Calu3 (cell line): ENCODE measurements at regions not wholly inside any gene's neighbourhood (a gene's known extent, or its start where the extent isn't known, plus 50 kb on each side); places are given as distances from the start of the nearest gene placed in this dataset.

Experiments used
- BruUV-seq: library from RNA; stranded (reverse); fragments of 400-500 nt; replicated peaks from 2 replicates; lab custom pipeline; 2021; lab: Mats Ljungman, UMichigan
- CTCF ChIA-PET: fragments of 300-600 bp; sonication (Branson Sonifier 250); formaldehyde crosslinking; loops from one replicate; lab custom pipeline; 2022; ENCODE audit warnings: antibody characterized with exemption; lab: Charles Lee
- DNase-seq: peaks from one replicate; pipeline ENCODE4 v3.0.0; 2022
- H3K27ac Mint-ChIP-seq: one replicate; pipeline ENCODE4 v1.8.0; 2022; ENCODE audit warnings: mixed read lengths; ENCODE audit not compliant: unreplicated experiment
- H3K27me3 Mint-ChIP-seq: one replicate; pipeline ENCODE4 v1.8.0; 2022; ENCODE audit warnings: mixed read lengths; ENCODE audit not compliant: unreplicated experiment
- H3K36me3 Mint-ChIP-seq: one replicate; pipeline ENCODE4 v1.8.0; 2022; ENCODE audit warnings: mild to moderate bottlenecking, moderate library complexity, mixed read lengths; ENCODE audit not compliant: insufficient read depth, unreplicated experiment
- H3K4me1 Mint-ChIP-seq: one replicate; pipeline ENCODE4 v1.8.0; 2022; ENCODE audit warnings: mild to moderate bottlenecking, low read depth, mixed read lengths; ENCODE audit not compliant: unreplicated experiment
- H3K4me3 Mint-ChIP-seq: one replicate; pipeline ENCODE4 v1.8.0; 2022; ENCODE audit warnings: mild to moderate bottlenecking, low read depth, moderate library complexity, mixed read lengths; ENCODE audit not compliant: unreplicated experiment
- H3K9me3 Mint-ChIP-seq: one replicate; pipeline ENCODE4 v1.8.0; 2022; ENCODE audit warnings: low read depth, mixed read lengths; ENCODE audit not compliant: unreplicated experiment
- intact Hi-C: fragments of 100-400 bp; cut with micrococcal nuclease; formaldehyde crosslinking; loops from one replicate; pipeline ENCODE4 v1.10.0; 2022; ENCODE audit not compliant: unreplicated experiment
- TF ChIP-seq, protein P1 (sequence below): fragments of 200-600 bp; IDR thresholded peaks from one replicate; pipeline ENCODE4 v1.8.0; 2022; ENCODE audit warnings: antibody characterized with exemption; ENCODE audit not compliant: unreplicated experiment

DNA sequence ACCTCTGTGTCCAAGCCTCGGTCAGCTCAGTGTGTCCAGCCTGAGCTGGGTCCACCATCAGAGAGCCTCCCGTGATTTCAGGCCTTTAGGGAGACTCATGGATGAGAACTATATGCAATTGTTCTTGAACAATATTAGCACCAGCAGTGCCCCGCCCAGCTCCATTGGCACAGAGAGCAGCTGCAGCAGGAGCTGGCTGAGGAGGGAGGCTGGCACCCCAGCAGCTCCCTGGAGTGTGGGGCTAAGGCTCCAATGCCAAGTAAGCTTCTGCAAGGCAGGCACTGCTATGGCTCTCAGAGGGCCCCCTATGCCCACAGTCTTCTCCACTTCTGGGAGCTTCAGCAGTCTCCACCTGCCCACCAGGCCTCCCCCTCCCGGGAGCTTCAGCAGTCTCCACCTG lies 593.3 kb downstream of the MATN1 start:
- intact Hi-C loops: no loop called here
- Mint-ChIP-seq H3K27ac (no peak overlapping the region), H3K9me3 (no peaks in the 10 kb centered on the region), H3K4me1 (no peaks in the 10 kb centered on the region), H3K27me3 (peaks cover 100% of the 10 kb centered on the region), H3K36me3 (no peaks in the 10 kb centered on the region), H3K4me3 (no peak overlapping the region)
- CTCF ChIA-PET: no interaction called here
- TF ChIP-seq, protein P1, sequence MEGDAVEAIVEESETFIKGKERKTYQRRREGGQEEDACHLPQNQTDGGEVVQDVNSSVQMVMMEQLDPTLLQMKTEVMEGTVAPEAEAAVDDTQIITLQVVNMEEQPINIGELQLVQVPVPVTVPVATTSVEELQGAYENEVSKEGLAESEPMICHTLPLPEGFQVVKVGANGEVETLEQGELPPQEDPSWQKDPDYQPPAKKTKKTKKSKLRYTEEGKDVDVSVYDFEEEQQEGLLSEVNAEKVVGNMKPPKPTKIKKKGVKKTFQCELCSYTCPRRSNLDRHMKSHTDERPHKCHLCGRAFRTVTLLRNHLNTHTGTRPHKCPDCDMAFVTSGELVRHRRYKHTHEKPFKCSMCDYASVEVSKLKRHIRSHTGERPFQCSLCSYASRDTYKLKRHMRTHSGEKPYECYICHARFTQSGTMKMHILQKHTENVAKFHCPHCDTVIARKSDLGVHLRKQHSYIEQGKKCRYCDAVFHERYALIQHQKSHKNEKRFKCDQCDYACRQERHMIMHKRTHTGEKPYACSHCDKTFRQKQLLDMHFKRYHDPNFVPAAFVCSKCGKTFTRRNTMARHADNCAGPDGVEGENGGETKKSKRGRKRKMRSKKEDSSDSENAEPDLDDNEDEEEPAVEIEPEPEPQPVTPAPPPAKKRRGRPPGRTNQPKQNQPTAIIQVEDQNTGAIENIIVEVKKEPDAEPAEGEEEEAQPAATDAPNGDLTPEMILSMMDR: no peak
- no peak for DNase-seq
- BruUV-seq: no TSS peak

GRCh38 chr1:30129421-30130055 lies 593.8 kb downstream of the MATN1 start:
- CTCF ChIA-PET: no interaction called here
- TF ChIP-seq, protein P1: no peak
- intact Hi-C loops: no loop called here
- no peaks in the 10 kb centered on the region for H3K36me3 Mint-ChIP-seq
- no peak overlapping the region for H3K27ac Mint-ChIP-seq
- no peaks in the 10 kb centered on the region for H3K4me1 Mint-ChIP-seq
- DNase-seq: no peak
- no TSS peak for BruUV-seq
- no peaks in the 10 kb centered on the region for H3K9me3 Mint-ChIP-seq
- H3K27me3 Mint-ChIP-seq: peaks cover 100% of the 10 kb centered on the region
- H3K4me3 Mint-ChIP-seq: no peak overlapping the region

- Mint-ChIP-seq H3K4me3 (no peak overlapping the region), H3K27ac (no peak overlapping the region), H3K27me3 (peaks cover 100% of the 10 kb centered on the region), H3K4me1 (no peaks in the 10 kb centered on the region), H3K9me3 (no peaks in the 10 kb centered on the region), H3K36me3 (no peaks in the 10 kb centered on the region)
- no peak for DNase-seq
- CTCF ChIA-PET: no interaction called here
- intact Hi-C loops: no loop called here
- BruUV-seq: no TSS peak
- TF ChIP-seq, protein P1: no peak
Observed at GRCh38 chr1:30129001-30129408, 594.4 kb downstream of the MATN1 start.

DNA sequence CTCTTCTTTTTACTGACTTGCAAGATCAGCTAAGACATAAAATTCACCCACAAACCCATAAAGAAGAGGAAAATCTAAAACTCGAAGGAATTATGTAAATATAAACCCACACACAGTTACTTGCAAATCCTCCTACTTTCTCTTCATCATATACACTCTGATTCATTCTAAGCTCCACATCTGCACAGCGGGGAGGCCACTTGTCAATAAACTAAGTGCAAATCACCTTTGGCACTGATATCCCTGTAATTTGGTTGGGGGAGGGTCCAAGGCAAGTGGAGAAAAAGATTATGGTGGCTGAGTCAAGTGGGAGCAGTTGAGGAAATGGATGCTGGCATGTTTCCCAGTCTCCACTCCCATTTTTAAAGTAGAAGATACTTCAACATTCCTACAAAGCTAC lies 596.5 kb downstream of the MATN1 start:
- BruUV-seq: no TSS peak
- CTCF ChIA-PET: no interaction called here
- intact Hi-C loops: no loop called here
- no peak overlapping the region for H3K27ac Mint-ChIP-seq
- DNase-seq: no peak
- no peak overlapping the region for H3K4me3 Mint-ChIP-seq
- no peaks in the 10 kb centered on the region for H3K36me3 Mint-ChIP-seq
- H3K27me3 Mint-ChIP-seq: peaks cover 100% of the 10 kb centered on the region
- no peaks in the 10 kb centered on the region for H3K9me3 Mint-ChIP-seq
- no peaks in the 10 kb centered on the region for H3K4me1 Mint-ChIP-seq
- TF ChIP-seq, protein P1: no peak
